ENCODE measurements at regions not wholly inside any gene's neighbourhood (a gene's known extent, or its start where the extent isn't known, plus 50 kb on each side); places are given as distances from the start of the nearest gene placed in this dataset.

DNA sequence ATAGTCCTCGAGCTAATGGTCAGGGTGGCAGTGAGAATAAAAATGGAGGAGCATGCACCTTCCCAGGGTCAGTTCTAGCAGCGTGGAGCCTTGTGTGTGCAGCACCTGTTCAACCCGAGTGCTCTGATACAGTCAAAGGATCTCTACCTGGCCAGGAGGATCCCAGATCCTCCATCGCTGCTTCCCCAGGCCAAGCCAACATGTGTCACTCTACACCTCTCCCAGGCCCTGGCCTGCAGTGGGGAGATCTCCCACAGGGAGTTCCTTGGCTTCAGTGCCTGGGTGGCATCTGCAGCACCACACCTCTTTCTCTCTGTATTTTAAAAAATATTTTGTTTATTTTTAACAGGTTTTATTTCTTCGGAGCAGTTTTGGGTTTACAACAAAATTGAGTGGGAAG lies 414.8 kb upstream of the C2CD4B start:
- no peak for DNase-seq (ENCODE audit: low read depth)

GRCh38 chr15:62582580-62582979 lies 417.5 kb upstream of the C2CD4B start:
- no peak for DNase-seq (ENCODE audit: low read depth)

DNA sequence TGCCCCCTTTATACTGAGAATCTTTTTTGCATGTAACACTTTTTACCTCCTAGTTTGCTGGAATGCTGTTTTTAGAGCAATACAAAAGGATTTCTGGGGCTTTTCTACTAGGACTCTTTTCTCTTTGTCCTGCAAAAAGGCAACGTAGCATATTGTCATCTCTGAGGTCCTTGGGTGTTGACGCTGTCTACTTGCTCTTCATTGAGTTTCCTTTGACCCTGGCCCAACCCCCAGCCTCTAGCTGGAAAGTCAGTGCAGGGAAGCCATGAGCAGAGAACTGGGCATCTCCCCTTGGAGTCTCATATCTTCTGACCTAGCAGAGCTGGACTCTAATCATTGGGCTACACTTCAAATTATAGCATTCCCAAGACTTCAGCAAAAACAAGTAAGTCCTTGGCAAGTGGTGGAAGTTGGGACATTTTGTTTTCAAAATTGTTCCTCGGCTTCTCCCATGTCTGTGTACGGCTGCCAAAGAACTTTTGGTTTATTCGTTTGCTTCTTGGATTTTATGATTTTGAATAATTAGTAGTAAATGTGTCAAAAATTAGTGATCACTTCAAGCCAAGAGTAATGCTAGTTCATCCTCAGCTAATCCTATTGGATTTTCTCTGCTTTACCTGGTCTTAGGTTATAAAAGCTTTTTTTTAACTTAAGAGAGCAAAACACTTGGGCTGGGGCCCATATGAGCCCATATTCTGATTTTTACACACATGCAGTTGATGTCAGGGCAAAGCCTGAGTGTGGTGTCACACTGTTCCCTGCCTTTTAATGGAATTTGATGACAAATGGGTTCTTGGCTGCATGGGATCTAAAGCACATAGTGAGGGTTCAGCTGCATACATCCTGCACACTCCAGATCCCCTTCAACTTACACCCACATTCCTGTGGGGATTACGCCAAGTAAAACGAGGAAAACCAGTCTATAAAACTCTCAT lies 419.5 kb upstream of the C2CD4B start:
- no peak for DNase-seq (ENCODE audit: low read depth)

DNA sequence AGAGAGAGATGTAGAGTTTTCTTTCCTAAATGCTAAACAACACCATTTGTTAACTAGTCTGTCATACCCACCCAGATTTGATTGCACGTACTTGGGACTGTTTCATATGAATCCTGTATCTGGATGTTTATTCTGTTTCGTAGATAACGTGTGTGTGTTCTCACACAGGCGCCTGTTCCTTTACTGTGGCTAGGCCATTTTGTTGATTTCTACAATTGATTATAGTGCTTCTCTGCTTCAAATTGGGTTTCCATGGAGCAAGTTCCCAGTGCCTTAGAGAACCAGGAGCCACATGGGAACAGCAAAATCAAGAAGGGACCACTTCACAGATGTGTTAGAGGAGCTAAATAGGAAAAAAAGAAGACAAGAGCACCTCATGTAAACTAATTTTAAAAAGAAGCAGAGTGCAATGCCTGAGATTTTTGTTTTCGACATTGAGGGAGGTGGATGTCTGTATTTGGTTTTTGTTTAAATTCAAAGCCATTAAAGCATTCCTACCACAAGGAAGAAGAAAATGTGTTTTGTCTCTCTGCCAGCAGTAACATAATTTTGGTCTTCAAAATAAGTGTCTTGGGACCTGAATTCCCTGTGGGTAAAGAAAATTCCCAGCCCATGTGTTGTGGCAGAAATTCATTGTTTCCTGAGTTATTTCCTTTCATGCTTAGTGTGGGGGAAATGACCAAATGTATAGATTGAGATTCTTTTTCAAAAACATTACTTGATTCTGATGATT lies 424.0 kb upstream of the C2CD4B start:
- DNase-seq (ENCODE audit: low read depth) = no peak

DNA sequence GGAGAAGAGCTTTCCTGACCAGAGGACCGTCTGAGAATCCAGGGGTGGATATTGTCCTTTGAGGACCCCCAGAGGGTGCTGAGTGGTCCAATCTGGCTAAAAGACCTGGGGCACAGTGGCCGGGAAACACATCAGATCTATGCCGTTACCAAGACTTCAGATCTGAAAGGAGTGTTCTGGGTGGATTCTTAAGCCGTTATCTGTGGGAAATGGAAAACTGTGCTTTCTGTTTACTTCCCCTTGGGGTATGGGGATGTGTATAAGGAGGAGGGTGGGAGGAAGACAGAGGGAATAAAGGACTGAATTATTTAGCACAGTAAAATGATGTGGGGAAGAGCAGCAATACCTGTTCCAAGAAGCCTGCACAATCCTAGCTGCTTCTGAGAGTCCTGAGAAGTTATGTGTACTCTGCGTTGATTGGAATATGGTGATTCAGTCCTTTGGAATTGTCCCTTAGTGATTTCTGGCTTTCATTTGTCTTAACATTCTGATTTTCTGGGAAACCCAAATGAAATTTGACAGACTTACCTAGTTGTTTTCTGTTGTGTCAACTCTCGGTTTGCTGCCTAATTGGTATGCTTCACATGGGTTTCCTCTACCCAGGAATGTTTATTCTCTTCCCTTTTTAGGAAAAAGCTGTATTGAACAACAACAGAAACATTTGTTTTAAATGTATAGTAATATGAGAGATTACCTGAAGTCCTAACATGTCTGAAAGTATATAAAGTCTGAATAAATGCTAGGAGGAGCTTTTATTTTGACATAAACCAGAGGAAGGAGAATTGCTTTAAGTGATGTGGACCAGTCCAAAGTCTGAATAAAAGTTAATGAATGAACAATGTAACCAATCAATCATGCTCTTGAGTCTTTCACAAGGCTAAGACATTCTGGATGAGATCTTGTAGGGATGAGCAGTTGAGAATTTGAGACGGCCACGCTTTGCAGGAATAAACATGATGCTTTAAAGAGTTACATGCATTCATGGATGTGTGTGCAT lies 427.1 kb upstream of the C2CD4B start:
- no peak for DNase-seq (ENCODE audit: low read depth)

- DNase-seq (ENCODE audit: low read depth) = no peak
Observed at GRCh38 chr15:62592920-62593319, 427.8 kb upstream of the C2CD4B start.

DNA sequence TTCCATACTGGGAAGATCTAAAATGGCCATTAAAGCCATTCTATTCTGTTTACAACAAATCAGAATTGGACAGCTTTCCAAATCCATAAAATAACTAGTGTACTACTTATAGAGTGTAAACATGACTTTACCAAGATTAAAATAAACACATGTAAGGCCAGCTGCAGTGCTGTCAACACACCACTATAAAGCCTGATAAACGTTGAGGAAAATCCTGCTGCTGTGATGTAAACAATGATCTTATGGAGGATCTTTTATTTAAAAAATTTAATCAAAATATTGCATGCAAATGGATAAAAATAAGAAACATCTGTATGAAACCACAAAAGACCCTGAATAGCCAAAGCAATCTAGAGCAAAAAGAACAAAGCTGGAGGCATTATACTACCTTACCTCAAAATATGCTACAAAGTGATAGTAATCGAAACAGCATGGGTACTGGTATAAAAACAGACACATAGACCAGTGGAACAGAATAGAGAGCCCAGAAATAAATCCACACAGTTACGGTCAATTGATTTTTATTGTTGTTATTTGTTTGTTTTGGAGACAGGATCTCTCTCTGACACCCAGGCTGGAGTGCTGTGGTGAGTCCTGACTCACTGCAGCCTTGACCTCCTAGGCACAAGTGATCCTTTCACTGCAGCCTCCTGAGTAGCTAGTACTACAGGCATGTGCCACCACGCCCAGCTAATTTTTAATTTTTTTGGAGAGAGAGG lies 428.8 kb upstream of the C2CD4B start:
- no peak for DNase-seq (ENCODE audit: low read depth)

- DNase-seq (ENCODE audit: low read depth) = no peak
Observed at GRCh38 chr15:62598217-62598616, 433.1 kb upstream of the C2CD4B start.

GRCh38 chr15:62599791-62600777 lies 435.0 kb upstream of the C2CD4B start:
- DNase-seq (ENCODE audit: low read depth) = no peak

DNA sequence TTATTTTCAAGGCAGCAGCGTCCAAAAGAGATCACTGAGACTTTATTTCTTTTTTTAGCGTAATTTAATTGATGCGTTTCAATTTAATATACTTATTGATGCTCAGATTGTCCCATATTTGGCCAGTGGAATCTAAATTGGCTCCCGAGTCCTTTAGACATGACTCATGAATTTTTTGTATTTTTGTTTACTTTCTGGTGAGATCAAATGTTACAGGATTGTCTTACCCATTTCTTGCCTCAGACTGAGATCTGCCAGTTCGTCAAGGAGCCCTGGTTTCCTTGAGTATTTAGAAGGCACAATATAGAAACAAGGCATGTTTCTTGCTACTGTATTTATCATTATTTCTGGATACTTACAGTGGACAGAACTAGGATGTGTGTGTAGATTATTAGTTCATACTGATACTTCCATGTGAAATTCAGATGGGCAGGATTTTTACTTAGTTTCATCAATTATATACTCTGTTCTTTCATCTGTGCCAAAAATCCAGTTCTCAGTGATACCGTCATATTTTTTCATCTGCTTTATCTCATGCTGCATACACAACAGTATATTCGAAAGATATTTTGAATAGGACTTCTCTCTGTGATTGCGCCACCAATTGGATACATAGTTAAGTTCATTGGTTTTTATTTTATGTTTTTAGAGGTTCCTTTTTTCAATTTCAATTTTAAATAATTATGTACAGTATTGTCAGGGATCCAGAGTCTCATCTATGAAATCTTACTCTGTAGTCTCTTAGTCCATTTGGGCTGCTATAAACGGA lies 436.9 kb upstream of the C2CD4B start:
- no peak for DNase-seq (ENCODE audit: low read depth)

- no peak for DNase-seq (ENCODE audit: low read depth)
Observed at GRCh38 chr15:62603742-62604141, 438.7 kb upstream of the C2CD4B start.

GRCh38 chr15:62605282-62605681 lies 437.3 kb upstream of the TPM1 start:
- DNase-seq (ENCODE audit: low read depth) = no peak

- DNase-seq (ENCODE audit: low read depth) = no peak
Observed at GRCh38 chr15:62606376-62607113, 436.0 kb upstream of the TPM1 start.

GRCh38 chr15:62607114-62607462 lies 435.5 kb upstream of the TPM1 start:
- no peak for DNase-seq (ENCODE audit: low read depth)

DNA sequence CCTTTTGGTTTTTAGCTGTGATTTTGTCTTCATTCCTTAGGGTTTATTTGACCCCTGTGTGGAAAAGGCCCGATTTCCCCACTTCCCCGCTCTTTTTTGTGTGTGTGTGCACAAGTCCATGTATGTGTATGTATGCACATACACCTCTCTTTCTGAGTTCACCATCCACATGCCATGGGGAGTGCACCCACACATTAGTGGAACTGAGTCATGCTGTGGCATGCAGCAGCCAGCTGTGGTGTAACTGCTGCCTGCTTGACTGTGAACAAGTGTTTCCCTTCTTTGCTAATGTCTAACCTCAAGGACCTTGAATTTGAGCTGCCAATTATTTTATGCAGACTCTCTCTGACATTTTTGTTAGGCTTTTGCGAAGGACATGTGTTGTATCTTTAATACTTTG lies 434.9 kb upstream of the TPM1 start:
- DNase-seq (ENCODE audit: low read depth) = no peak

DNA sequence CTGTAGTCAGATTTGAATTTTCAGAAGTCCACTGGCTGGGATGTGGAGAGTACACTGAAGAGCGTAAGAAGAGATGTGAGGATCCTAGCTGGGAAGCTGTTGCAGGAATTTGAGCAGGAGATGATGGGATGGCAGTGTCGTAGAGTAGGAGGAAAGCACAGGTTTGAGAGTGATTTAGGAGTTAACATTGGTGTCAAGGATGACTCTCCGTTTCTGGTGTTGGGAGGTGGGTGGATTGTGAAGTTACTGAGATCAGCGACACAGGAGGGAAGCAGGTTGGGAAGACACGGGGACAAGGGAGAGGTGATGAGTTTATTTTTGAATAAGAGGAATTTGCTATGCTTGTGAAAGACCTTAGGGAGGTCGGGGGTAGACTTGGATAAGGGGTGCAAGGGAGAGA lies 434.2 kb upstream of the TPM1 start:
- DNase-seq (ENCODE audit: low read depth) = no peak

DNA sequence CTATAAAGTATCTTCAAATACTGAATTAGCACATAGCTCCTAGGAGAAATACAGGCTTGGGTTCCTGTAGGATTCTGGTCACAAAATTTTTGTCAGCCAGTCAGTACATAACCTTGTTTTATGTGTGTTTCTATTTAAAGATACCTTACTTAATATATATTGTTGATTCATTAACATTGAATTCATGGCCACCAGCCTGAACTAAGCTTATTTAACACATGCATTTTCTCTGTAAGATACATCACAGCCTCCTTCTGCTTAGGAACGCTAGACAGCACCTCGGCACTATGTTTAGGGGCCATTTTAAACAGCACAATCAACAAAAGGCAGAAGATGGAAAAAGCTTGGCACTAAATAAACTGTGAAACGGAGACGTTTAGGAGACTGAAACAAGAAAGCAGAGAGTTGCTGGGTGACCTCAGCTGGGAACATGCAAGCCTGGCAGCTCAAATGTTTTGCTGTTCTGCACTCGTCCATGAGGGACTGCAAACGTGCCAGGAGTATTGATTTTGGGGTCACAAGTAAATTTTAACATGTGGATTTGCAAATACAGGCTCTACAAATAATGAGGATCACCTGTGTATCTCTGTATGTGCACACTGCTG lies 432.2 kb upstream of the TPM1 start:
- no peak for DNase-seq (ENCODE audit: low read depth)

- no peak for DNase-seq (ENCODE audit: low read depth)
Observed at GRCh38 chr15:62611002-62611401, 431.5 kb upstream of the TPM1 start.
